Astrocyte (in vitro differentiated cells and primary cell): ENCODE measurements at regions not wholly inside any gene's neighbourhood (a gene's known extent, or its start where the extent isn't known, plus 50 kb on each side); places are given as distances from the start of the nearest gene placed in this dataset.

Experiments
- DNase-seq: peaks from one replicate; pipeline ENCODE4 v3.0.0-alpha.2; 2010; ENCODE audit warnings: low read depth
- FAIRE-seq: peaks from 2 replicates; lab custom pipeline; 2011; peaks lifted over from hg19 to GRCh38; lab: Jason Lieb, UNC
- H2AFZ ChIP-seq: 2 replicates; pipeline ENCODE4 v1.6.0; 2012; ENCODE audit warnings: low read depth, low read length, inconsistent platforms
- H3K27ac ChIP-seq: 2 replicates; pipeline ENCODE4 v1.5.1; 2011; ENCODE audit warnings: low read depth, low read length, inconsistent platforms
- H3K27me3 ChIP-seq: 2 replicates; pipeline ENCODE4 v1.6.0; 2011; ENCODE audit warnings: low read length, inconsistent platforms; ENCODE audit not compliant: insufficient read depth
- H3K36me3 ChIP-seq: 2 replicates; pipeline ENCODE4 v1.5.1; 2011; ENCODE audit warnings: low read length, inconsistent platforms; ENCODE audit not compliant: insufficient read depth
- H3K4me1 ChIP-seq: 2 replicates; pipeline ENCODE4 v1.5.1; 2011; ENCODE audit warnings: low read length, inconsistent platforms; ENCODE audit not compliant: insufficient read depth
- H3K4me2 ChIP-seq: 2 replicates; pipeline ENCODE4 v1.6.0; 2012; ENCODE audit warnings: low read length, inconsistent platforms
- H3K4me3 ChIP-seq: 2 replicates; pipeline ENCODE4 v1.5.1; 2011; ENCODE audit warnings: low read depth, mild to moderate bottlenecking, low read length, inconsistent platforms; ENCODE audit not compliant: insufficient read depth
- H3K79me2 ChIP-seq: 2 replicates; pipeline ENCODE4 v1.6.0; 2012; ENCODE audit warnings: mild to moderate bottlenecking, low read length, inconsistent platforms; ENCODE audit not compliant: insufficient read depth
- H3K9ac ChIP-seq: 2 replicates; pipeline ENCODE4 v1.6.0; 2012; ENCODE audit warnings: mild to moderate bottlenecking, low read length, inconsistent platforms
- H3K9me3 ChIP-seq: 2 replicates; pipeline ENCODE4 v1.5.1; 2012; ENCODE audit warnings: low read depth, mild to moderate bottlenecking, low read length, inconsistent platforms; ENCODE audit not compliant: insufficient read depth
- H4K20me1 ChIP-seq: 2 replicates; pipeline ENCODE4 v1.6.0; 2012; ENCODE audit warnings: low read length, inconsistent platforms; ENCODE audit not compliant: insufficient read depth
- H3K27ac Mint-ChIP-seq: one replicate; pipeline ENCODE4 v1.8.0; 2021; ENCODE audit warnings: mild to moderate bottlenecking, mixed read lengths; ENCODE audit not compliant: unreplicated experiment
- H3K27me3 Mint-ChIP-seq: one replicate; pipeline ENCODE4 v1.8.0; 2021; ENCODE audit warnings: low read depth, mixed read lengths; ENCODE audit not compliant: unreplicated experiment
- H3K36me3 Mint-ChIP-seq: one replicate; pipeline ENCODE4 v1.8.0; 2021; ENCODE audit warnings: low read depth, mixed read lengths; ENCODE audit not compliant: unreplicated experiment
- H3K4me1 Mint-ChIP-seq: one replicate; pipeline ENCODE4 v1.8.0; 2021; ENCODE audit warnings: low read depth, mixed read lengths; ENCODE audit not compliant: unreplicated experiment
- H3K4me3 Mint-ChIP-seq: one replicate; pipeline ENCODE4 v1.8.0; 2021; ENCODE audit warnings: mild to moderate bottlenecking, moderate library complexity, mixed read lengths; ENCODE audit not compliant: unreplicated experiment
- H3K9me3 Mint-ChIP-seq: one replicate; pipeline ENCODE4 v1.8.0; 2021; ENCODE audit warnings: mild to moderate bottlenecking, mixed read lengths; ENCODE audit not compliant: unreplicated experiment
- CTCF ChIP-seq: IDR thresholded peaks from 2 replicates; pipeline ENCODE4 v1.5.1; 2011; ENCODE audit warnings: low read depth, mild to moderate bottlenecking, inconsistent platforms, low read length, moderate library complexity; ENCODE audit not compliant: insufficient read depth
- EZH2 ChIP-seq: IDR thresholded peaks from 2 replicates; pipeline ENCODE4 v1.6.1; 2012; ENCODE audit warnings: mild to moderate bottlenecking, low read length, inconsistent platforms; ENCODE audit not compliant: insufficient read depth

- Histone ChIP-seq H3K4me1 (peaks cover 4% of the 10 kb centered on the region), H3K27me3 (no peaks in the 10 kb centered on the region)
Measured at GRCh38 chr2:102927854-102928267, 166.0 kb downstream of the TMEM182 start.

GRCh38 chr2:102929721-102930120 is 167.9 kb downstream of the TMEM182 start:
- no peak overlapping the region for H3K27ac Mint-ChIP-seq
- H3K9me3 Mint-ChIP-seq: no peaks in the 10 kb centered on the region
- Histone ChIP-seq H2AFZ (no peak overlapping the region), H3K36me3 (no peaks in the 10 kb centered on the region), H3K4me3 (no peak overlapping the region), H3K4me2 (no peak overlapping the region), H3K9me3 (no peaks in the 10 kb centered on the region), H3K9ac (no peak overlapping the region), H4K20me1 (no peaks in the 10 kb centered on the region), H3K4me1 (peaks cover 4% of the 10 kb centered on the region), H3K27ac (no peak overlapping the region), H3K79me2 (no peaks in the 10 kb centered on the region), H3K27me3 (no peaks in the 10 kb centered on the region)
- no peaks in the 10 kb centered on the region for H3K27me3 Mint-ChIP-seq
- no peaks in the 10 kb centered on the region for H3K36me3 Mint-ChIP-seq
- no peaks in the 10 kb centered on the region for H3K4me1 Mint-ChIP-seq
- DNase-seq (no peak), FAIRE-seq (no peak)
- TF ChIP-seq EZH2: no peak
- TF ChIP-seq CTCF: no peak
- no peak overlapping the region for H3K4me3 Mint-ChIP-seq

More at GRCh38 chr2:102927854-102928267, 166.0 kb downstream of the TMEM182 start:
- TF ChIP-seq EZH2 (no peak), CTCF (no peak)
- no peaks in the 10 kb centered on the region for H3K27me3 Mint-ChIP-seq
- H3K27ac Mint-ChIP-seq: no peak overlapping the region
- Histone ChIP-seq H3K36me3 (no peaks in the 10 kb centered on the region), H4K20me1 (no peaks in the 10 kb centered on the region), H3K27ac (no peak overlapping the region), H2AFZ (no peak overlapping the region), H3K4me2 (no peak overlapping the region), H3K4me3 (no peak overlapping the region), H3K9me3 (no peaks in the 10 kb centered on the region), H3K79me2 (no peaks in the 10 kb centered on the region), H3K9ac (no peak overlapping the region)
- H3K9me3 Mint-ChIP-seq: no peaks in the 10 kb centered on the region
- DNase-seq: no peak
- H3K4me1 Mint-ChIP-seq: no peaks in the 10 kb centered on the region
- H3K4me3 Mint-ChIP-seq: no peak overlapping the region
- no peak for FAIRE-seq
- no peaks in the 10 kb centered on the region for H3K36me3 Mint-ChIP-seq

- Mint-ChIP-seq H3K36me3 (no peaks in the 10 kb centered on the region), H3K27ac (no peak overlapping the region), H3K27me3 (no peaks in the 10 kb centered on the region), H3K9me3 (no peaks in the 10 kb centered on the region), H3K4me1 (no peaks in the 10 kb centered on the region), H3K4me3 (no peak overlapping the region)
- Histone ChIP-seq H3K27ac (no peak overlapping the region), H2AFZ (no peak overlapping the region), H3K79me2 (no peaks in the 10 kb centered on the region), H3K27me3 (no peaks in the 10 kb centered on the region), H3K36me3 (no peaks in the 10 kb centered on the region), H3K9ac (no peak overlapping the region), H3K4me1 (peaks cover 4% of the 10 kb centered on the region), H4K20me1 (no peaks in the 10 kb centered on the region), H3K4me2 (no peak overlapping the region), H3K9me3 (no peaks in the 10 kb centered on the region), H3K4me3 (no peak overlapping the region)
- FAIRE-seq (no peak), DNase-seq (no peak)
- TF ChIP-seq EZH2: no peak
- no peak for TF ChIP-seq CTCF
Measured at GRCh38 chr2:102932501-102932900, 170.7 kb downstream of the TMEM182 start.
